H9 (cell line): ENCODE measurements at regions not wholly inside any gene's neighbourhood (a gene's known extent, or its start where the extent isn't known, plus 50 kb on each side); places are given as distances from the start of the nearest gene placed in this dataset.

Source experiments
- DNase-seq: peaks from one replicate; pipeline ENCODE4 v3.0.0-alpha.2; 2017
- H2AFZ ChIP-seq: one replicate; pipeline ENCODE4 v1.6.1; 2013; ENCODE audit warnings: mild to moderate bottlenecking, low read length, control low read depth, moderate library complexity
- H2AK5ac ChIP-seq: 2 replicates; pipeline ENCODE4 v1.6.1; 2013; ENCODE audit warnings: low read length, control low read depth, mixed read lengths; ENCODE audit not compliant: insufficient read length
- H2BK120ac ChIP-seq: one replicate; pipeline ENCODE4 v1.6.1; 2013; ENCODE audit warnings: low read depth, mild to moderate bottlenecking, low read length, control low read depth, inconsistent platforms; ENCODE audit not compliant: poor library complexity, severe bottlenecking
- H2BK12ac ChIP-seq: 2 replicates; pipeline ENCODE4 v1.6.1; 2013; ENCODE audit warnings: low read length, control low read depth, mixed read lengths, low read depth; ENCODE audit not compliant: insufficient read length
- H2BK15ac ChIP-seq: 2 replicates; pipeline ENCODE4 v1.6.1; 2013; ENCODE audit warnings: low read depth, low read length, control low read depth
- H2BK20ac ChIP-seq: one replicate; pipeline ENCODE4 v1.6.1; 2013; ENCODE audit warnings: low read depth, mild to moderate bottlenecking, low read length, control low read depth, inconsistent platforms; ENCODE audit not compliant: poor library complexity, severe bottlenecking
- H2BK5ac ChIP-seq: 2 replicates; pipeline ENCODE4 v1.6.1; 2013; ENCODE audit warnings: low read length, control low read depth, mixed read lengths; ENCODE audit not compliant: insufficient read length
- H3K14ac ChIP-seq: 2 replicates; pipeline ENCODE4 v1.6.1; 2013; ENCODE audit warnings: low read length, control low read depth; ENCODE audit not compliant: insufficient read depth
- H3K18ac ChIP-seq: 2 replicates; pipeline ENCODE4 v1.6.1; 2013; ENCODE audit warnings: low read depth, mild to moderate bottlenecking, mixed read lengths, low read length, control low read depth; ENCODE audit not compliant: insufficient read length
- H3K23ac ChIP-seq: 2 replicates; pipeline ENCODE4 v1.6.1; 2013; ENCODE audit warnings: low read length, control low read depth, mixed read lengths, low read depth; ENCODE audit not compliant: insufficient read length
- H3K23me2 ChIP-seq: 2 replicates; pipeline ENCODE4 v1.6.1; 2013; ENCODE audit warnings: low read depth, mild to moderate bottlenecking, mixed read lengths, low read length, control low read depth; ENCODE audit not compliant: insufficient read length, poor library complexity, severe bottlenecking
- H3K27ac ChIP-seq: 2 replicates; pipeline ENCODE4 v1.5.1; 2013; ENCODE audit warnings: low read length, control low read depth, mixed read lengths, low read depth; ENCODE audit not compliant: insufficient read length
- H3K27me3 ChIP-seq: 2 replicates; pipeline ENCODE4 v1.6.1; 2013; ENCODE audit warnings: low read length, control low read depth, inconsistent platforms; ENCODE audit not compliant: insufficient read depth
- H3K4ac ChIP-seq: 2 replicates; pipeline ENCODE4 v1.6.1; 2013; ENCODE audit warnings: low read depth, mild to moderate bottlenecking, control low read depth, inconsistent platforms, low read length, moderate library complexity
- H3K4me1 ChIP-seq: 2 replicates; pipeline ENCODE4 v1.6.1; 2013; ENCODE audit warnings: low read length, control low read depth, inconsistent platforms; ENCODE audit not compliant: insufficient read depth
- H3K4me2 ChIP-seq: 2 replicates; pipeline ENCODE4 v1.6.1; 2013; ENCODE audit warnings: low read length, control low read depth, mixed read lengths; ENCODE audit not compliant: insufficient read length, insufficient read depth
- H3K56ac ChIP-seq: 2 replicates; pipeline ENCODE4 v1.6.1; 2013; ENCODE audit warnings: low read depth, mild to moderate bottlenecking, mixed read lengths, low read length, control low read depth; ENCODE audit not compliant: insufficient read length
- H3K79me1 ChIP-seq: 2 replicates; pipeline ENCODE4 v1.6.1; 2013; ENCODE audit warnings: low read depth, mild to moderate bottlenecking, moderate library complexity, low read length, control low read depth, inconsistent platforms; ENCODE audit not compliant: insufficient read depth, poor library complexity, severe bottlenecking
- H3K79me2 ChIP-seq: 2 replicates; pipeline ENCODE4 v1.6.1; 2013; ENCODE audit warnings: low read length, control low read depth, inconsistent platforms; ENCODE audit not compliant: insufficient read depth
- H3K9ac ChIP-seq: 2 replicates; pipeline ENCODE4 v1.6.1; 2013; ENCODE audit warnings: low read length, control low read depth, mixed read lengths; ENCODE audit not compliant: insufficient read length; ENCODE audit errors: extremely low read depth
- H3K9me3 ChIP-seq: one replicate; pipeline ENCODE4 v1.6.1; 2013; ENCODE audit warnings: low read depth, low read length, inconsistent platforms; ENCODE audit not compliant: control insufficient read depth
- H3T11ph ChIP-seq: one replicate; pipeline ENCODE4 v1.6.1; 2013; ENCODE audit warnings: mild to moderate bottlenecking, low read length, control low read depth, inconsistent platforms
- H4K20me1 ChIP-seq: one replicate; pipeline ENCODE4 v1.6.1; 2013; ENCODE audit not compliant: control insufficient read depth, insufficient read length, insufficient read depth
- H4K5ac ChIP-seq: 2 replicates; pipeline ENCODE4 v1.6.1; 2013; ENCODE audit warnings: low read depth, mild to moderate bottlenecking, mixed read lengths, low read length, control low read depth; ENCODE audit not compliant: insufficient read length
- H4K8ac ChIP-seq: replicated peaks from 2 replicates; pipeline ENCODE4 v1.6.1; 2013; ENCODE audit warnings: low read length, control low read depth, mixed read lengths, low read depth; ENCODE audit not compliant: insufficient read length
- H4K91ac ChIP-seq: 2 replicates; pipeline ENCODE4 v1.6.1; 2013; ENCODE audit warnings: low read depth, mild to moderate bottlenecking, moderate library complexity, mixed read lengths, low read length, control low read depth; ENCODE audit not compliant: insufficient read length
- H3K27ac Mint-ChIP-seq, 3 experiments: 2 replicates in 2 of 3; 3 replicates in 1 of 3; pipeline ENCODE4 v1.8.0; 2020 to 2021; ENCODE audit warnings: mixed read lengths in 3 of 3, mild to moderate bottlenecking in 1 of 3, moderate library complexity in 1 of 3
- H3K27me3 Mint-ChIP-seq: 2 replicates; pipeline ENCODE4 v1.8.0; 2021; ENCODE audit warnings: low read depth, mild to moderate bottlenecking, moderate library complexity, mixed read lengths
- H3K36me3 Mint-ChIP-seq, 3 experiments: 2 replicates in 2 of 3; 3 replicates in 1 of 3; pipeline ENCODE4 v1.8.0; 2020 to 2021; ENCODE audit warnings: low read depth in 3 of 3, mixed read lengths in 3 of 3; ENCODE audit not compliant: insufficient read depth in 1 of 3
- H3K4me1 Mint-ChIP-seq, 2 experiments: 2 replicates each; pipeline ENCODE4 v1.8.0; 2020; ENCODE audit warnings: mixed read lengths in 2 of 2
- H3K4me3 Mint-ChIP-seq, 2 experiments: 2 replicates in 1 of 2; 3 replicates in 1 of 2; pipeline ENCODE4 v1.8.0; 2020 to 2021; ENCODE audit warnings: mild to moderate bottlenecking in 2 of 2, mixed read lengths in 2 of 2, moderate library complexity in 1 of 2
- H3K9me3 Mint-ChIP-seq, 2 experiments: 2 replicates in 1 of 2; 3 replicates in 1 of 2; pipeline ENCODE4 v1.8.0; 2020; ENCODE audit warnings: mild to moderate bottlenecking in 2 of 2, mixed read lengths in 2 of 2, moderate library complexity in 1 of 2
- WGBS: extraction: QIAGEN DNeasy Blood & Tissue Kit; methylation state at CpG from one replicate; pipeline ENCODE4 v1.1.7; 2013; ENCODE audit warnings: missing lambda C conversion rate, low lambda C conversion rate, mixed read lengths; ENCODE audit not compliant: insufficient read length; ENCODE audit errors: extremely low coverage; 5-methylcytosine and 5-hydroxymethylcytosine counted together
- TF ChIP-seq, protein P1 (sequence below): fragments of 200-600 bp; sonication (generic); conservative IDR thresholded peaks from 3 replicates; pipeline ENCODE4 v1.8.0; 2021; ENCODE audit warnings: antibody characterized with exemption, mild to moderate bottlenecking

- H2AFZ ChIP-seq = no peak overlapping the region
- Mint-ChIP-seq H3K4me1 (peaks cover 14 to 28% of the 10 kb centered on the region in 2 experiments), H3K4me3 (no peak overlapping the region), H3K27ac (no peak overlapping the region), H3K36me3 (no peaks in the 10 kb centered on the region), H3K9me3 (no peaks in the 10 kb centered on the region), H3K27me3 (peaks cover 27% of the 10 kb centered on the region)
- no peak overlapping the region for H2BK20ac ChIP-seq
- no peak overlapping the region for H3K18ac ChIP-seq
- H3K23me2 ChIP-seq = no peaks in the 10 kb centered on the region
- no peaks in the 10 kb centered on the region for H3K79me1 ChIP-seq
- no peak overlapping the region for H2BK5ac ChIP-seq
- no peak overlapping the region for H3K56ac ChIP-seq
- no peak overlapping the region for H2BK15ac ChIP-seq
- H2BK120ac ChIP-seq = no peak overlapping the region
- H3T11ph ChIP-seq = no peak overlapping the region
- TF ChIP-seq, protein P1, sequence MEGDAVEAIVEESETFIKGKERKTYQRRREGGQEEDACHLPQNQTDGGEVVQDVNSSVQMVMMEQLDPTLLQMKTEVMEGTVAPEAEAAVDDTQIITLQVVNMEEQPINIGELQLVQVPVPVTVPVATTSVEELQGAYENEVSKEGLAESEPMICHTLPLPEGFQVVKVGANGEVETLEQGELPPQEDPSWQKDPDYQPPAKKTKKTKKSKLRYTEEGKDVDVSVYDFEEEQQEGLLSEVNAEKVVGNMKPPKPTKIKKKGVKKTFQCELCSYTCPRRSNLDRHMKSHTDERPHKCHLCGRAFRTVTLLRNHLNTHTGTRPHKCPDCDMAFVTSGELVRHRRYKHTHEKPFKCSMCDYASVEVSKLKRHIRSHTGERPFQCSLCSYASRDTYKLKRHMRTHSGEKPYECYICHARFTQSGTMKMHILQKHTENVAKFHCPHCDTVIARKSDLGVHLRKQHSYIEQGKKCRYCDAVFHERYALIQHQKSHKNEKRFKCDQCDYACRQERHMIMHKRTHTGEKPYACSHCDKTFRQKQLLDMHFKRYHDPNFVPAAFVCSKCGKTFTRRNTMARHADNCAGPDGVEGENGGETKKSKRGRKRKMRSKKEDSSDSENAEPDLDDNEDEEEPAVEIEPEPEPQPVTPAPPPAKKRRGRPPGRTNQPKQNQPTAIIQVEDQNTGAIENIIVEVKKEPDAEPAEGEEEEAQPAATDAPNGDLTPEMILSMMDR = no peak
- H4K5ac ChIP-seq = no peak overlapping the region
- H2AK5ac ChIP-seq = no peak overlapping the region
- H4K8ac ChIP-seq = no peak overlapping the region
- no peak overlapping the region for H4K91ac ChIP-seq
- no peaks in the 10 kb centered on the region for H3K79me2 ChIP-seq
- no peak overlapping the region for H2BK12ac ChIP-seq
- no peaks in the 10 kb centered on the region; the same call in 1 of the 2 replicates for H3K4me1 ChIP-seq
- H3K9ac ChIP-seq = no peak overlapping the region
- H3K9me3 ChIP-seq = no peaks in the 10 kb centered on the region
- H3K23ac ChIP-seq = no peak overlapping the region
- H3K4me2 ChIP-seq = no peak overlapping the region
- no peak for DNase-seq
- no peak overlapping the region for H3K14ac ChIP-seq
- no peak overlapping the region for H3K27ac ChIP-seq
- H4K20me1 ChIP-seq = no peaks in the 10 kb centered on the region
- no peaks in the 10 kb centered on the region; the same call in 1 of the 2 replicates for H3K27me3 ChIP-seq
- no peak overlapping the region for H3K4ac ChIP-seq
- no CpG with 5 or more reads among the region's 13 CpGs for WGBS
These were observed 1490.7 kb downstream of the TBC1D22A start for GRCh38 chr22:48253136-48253535.
